HG02610 (cell line): ENCODE measurements at regions not wholly inside any gene's neighbourhood (a gene's known extent, or its start where the extent isn't known, plus 50 kb on each side); places are given as distances from the start of the nearest gene placed in this dataset.

Experiments
- ATAC-seq: cut with Tn5 transposase; IDR thresholded peaks from one replicate; pipeline ENCODE4 v1.9.1; 2021; ENCODE audit warnings: mild to moderate bottlenecking, moderate library complexity; ENCODE audit not compliant: unreplicated experiment

GRCh38 chr4:186018261-186018660 lies 50.7 kb upstream of the TLR3 start:
- ATAC-seq, result no peak

- no peak for ATAC-seq
These were observed 50.2 kb upstream of the TLR3 start for GRCh38 chr4:186018784-186019183.
